Activated naive CD4-positive, alpha-beta T cell treated with anti-CD3 and anti-CD28 coated beads for 36 hours (primary cell): ENCODE measurements at regions not wholly inside any gene's neighbourhood (a gene's known extent, or its start where the extent isn't known, plus 50 kb on each side); places are given as distances from the start of the nearest gene placed in this dataset.

Experiments used
- CTCF ChIA-PET: fragments of 350-600 bp; sonication (Branson Sonifier 250); formaldehyde crosslinking; loops from one replicate; lab custom pipeline; 2021; ENCODE audit warnings: antibody characterized with exemption; lab: Charles Lee
- DNase-seq: peaks from one replicate; pipeline ENCODE4 v3.0.0-alpha.2; 2020
- H3K27ac Mint-ChIP-seq: one replicate; pipeline ENCODE4 v1.8.0; 2021; ENCODE audit warnings: mild to moderate bottlenecking, mixed read lengths
- H3K27me3 Mint-ChIP-seq: one replicate; pipeline ENCODE4 v1.8.0; 2021; ENCODE audit warnings: low read depth, mixed read lengths
- H3K36me3 Mint-ChIP-seq: one replicate; pipeline ENCODE4 v1.8.0; 2021; ENCODE audit warnings: low read depth, mixed read lengths
- H3K4me1 Mint-ChIP-seq: one replicate; pipeline ENCODE4 v1.8.0; 2021; ENCODE audit warnings: low read depth, mixed read lengths
- H3K4me3 Mint-ChIP-seq: one replicate; pipeline ENCODE4 v1.8.0; 2021; ENCODE audit warnings: mild to moderate bottlenecking, moderate library complexity, mixed read lengths
- H3K9me3 Mint-ChIP-seq: one replicate; pipeline ENCODE4 v1.8.0; 2021; ENCODE audit warnings: mixed read lengths
- intact Hi-C: fragments of 100-400 bp; cut with micrococcal nuclease; formaldehyde crosslinking; loops from one replicate; pipeline ENCODE4 v1.15.1; 2023

DNA sequence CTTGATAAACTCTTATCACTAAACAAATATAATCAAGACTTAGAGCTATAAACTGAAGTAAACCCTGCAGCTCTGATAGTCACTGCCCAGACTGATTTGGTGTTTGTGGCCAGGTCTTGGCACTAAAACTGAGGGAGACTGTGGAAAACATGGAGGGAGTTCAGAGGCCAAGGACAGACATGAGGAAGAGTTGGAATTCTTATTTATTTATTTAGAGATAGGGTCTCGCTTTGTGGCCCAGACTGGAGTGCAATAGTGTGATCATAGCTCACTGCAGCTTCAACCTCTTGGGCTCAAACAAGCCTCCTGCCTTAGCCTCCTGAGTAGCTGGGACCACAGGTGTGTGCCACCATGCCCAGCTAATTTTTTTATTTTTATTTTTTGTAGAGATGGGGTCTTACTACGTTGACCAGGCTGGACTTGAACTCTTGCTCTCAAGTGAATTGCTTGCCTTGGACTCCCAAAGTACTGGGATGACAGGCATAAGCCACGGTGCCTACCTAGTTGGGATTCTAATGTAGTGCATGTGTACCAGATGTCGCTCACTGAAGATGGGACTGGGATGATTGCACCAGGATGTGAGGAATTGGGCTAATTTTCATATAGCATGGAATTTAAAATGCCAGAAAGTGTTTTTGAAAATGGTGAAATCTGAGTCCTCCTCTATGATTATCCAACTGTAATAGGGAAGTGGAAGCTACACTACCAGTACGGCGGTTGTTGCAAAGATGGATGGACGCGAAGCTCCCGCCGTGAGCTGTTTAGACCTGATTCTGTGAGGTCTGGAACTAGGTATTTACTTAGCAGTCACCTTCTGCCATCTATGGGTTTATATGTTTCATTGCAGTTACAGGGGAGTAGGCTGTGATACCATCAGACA, 52.7 kb upstream of the CTLA4 start:
- CTCF ChIA-PET: interaction anchor here (0.6 to 5.3 kb wide), 51 partner anchors 12 to 881 kb away, joined by 3 to 54 read pairs (median 4); partner anchors contain the start of genes CTLA4 and CYP20A1
- H3K4me3 Mint-ChIP-seq: peak overlapping the region; percentile 54
- H3K27ac Mint-ChIP-seq: no peak overlapping the region
- no peaks in the 10 kb centered on the region for H3K27me3 Mint-ChIP-seq
- H3K9me3 Mint-ChIP-seq: no peaks in the 10 kb centered on the region
- DNase-seq: peak; percentile 77
- H3K4me1 Mint-ChIP-seq: peaks cover 54% of the 10 kb centered on the region
- intact Hi-C loops: loop anchor here (1.0 to 10.0 kb wide), 12 partner anchors 94 to 1230 kb away; partner anchors contain the start of genes ABI2, CYP20A1, ICA1L and NBEAL1
- H3K36me3 Mint-ChIP-seq: no peaks in the 10 kb centered on the region

DNA sequence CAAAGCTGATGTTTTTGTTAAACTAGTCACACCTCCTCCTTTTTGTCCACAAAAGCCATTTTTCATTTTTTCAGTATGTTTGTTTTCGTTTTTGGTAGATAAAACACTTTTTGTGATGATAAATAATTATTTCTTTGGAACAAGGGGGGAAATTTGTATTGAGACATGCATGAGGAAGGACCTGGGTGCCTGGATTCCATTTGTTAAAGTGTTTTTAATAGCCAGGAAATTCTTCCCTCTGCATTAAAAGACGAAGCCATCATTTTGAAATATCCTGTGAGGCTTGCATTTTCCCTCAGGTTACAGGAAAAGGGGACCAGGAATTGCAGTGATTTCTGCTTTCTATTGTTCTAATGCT, 52.1 kb upstream of the CTLA4 start:
- no peak for DNase-seq
- Mint-ChIP-seq H3K9me3 (no peaks in the 10 kb centered on the region), H3K36me3 (no peaks in the 10 kb centered on the region), H3K4me3 (no peak overlapping the region), H3K27me3 (no peaks in the 10 kb centered on the region), H3K27ac (no peak overlapping the region), H3K4me1 (peaks cover 48% of the 10 kb centered on the region)
- intact Hi-C loops: loop anchor here (1.0 to 10.0 kb wide), 11 partner anchors 94 to 1231 kb away; partner anchors contain the start of genes ABI2, CYP20A1, ICA1L and RAPH1
- CTCF ChIA-PET: interaction anchor here (0.6 to 5.3 kb wide), 40 partner anchors 12 to 590 kb away, joined by 3 to 54 read pairs (median 5); partner anchors contain the start of genes CTLA4 and CYP20A1

- Mint-ChIP-seq H3K4me1 (peaks cover 39% of the 10 kb centered on the region), H3K36me3 (no peaks in the 10 kb centered on the region), H3K27ac (no peak overlapping the region), H3K27me3 (no peaks in the 10 kb centered on the region), H3K9me3 (no peaks in the 10 kb centered on the region), H3K4me3 (no peak overlapping the region)
- CTCF ChIA-PET: interaction anchor here (0.9 to 5.3 kb wide), 9 partner anchors 13 to 331 kb away, joined by 3 to 54 read pairs (median 3); no protein-coding TSS in a partner anchor
- no peak for DNase-seq
- intact Hi-C loops: loop anchor here (10.0 kb wide), 1 partner anchor 1232 kb away; no protein-coding TSS in a partner anchor
Observed at GRCh38 chr2:203817147-203817546, 50.4 kb upstream of the CTLA4 start.
